Fibroblast of villous mesenchyme (primary cell): ENCODE measurements at regions not wholly inside any gene's neighbourhood (a gene's known extent, or its start where the extent isn't known, plus 50 kb on each side); places are given as distances from the start of the nearest gene placed in this dataset.

Experiments used
- DNase-seq: peaks from one replicate; pipeline ENCODE4 v3.0.0-alpha.2; 2010; ENCODE audit warnings: low read depth
- H3K4me3 ChIP-seq: 2 replicates; pipeline ENCODE4 v1.5.1; 2011; ENCODE audit warnings: low read depth, mild to moderate bottlenecking, low read length
- CTCF ChIP-seq: IDR thresholded peaks from 2 replicates; pipeline ENCODE4 v1.5.1; 2012; ENCODE audit warnings: low read depth, mild to moderate bottlenecking, low read length; ENCODE audit not compliant: insufficient read depth

GRCh38 chr1:59044535-59045121 is 252.3 kb upstream of the FGGY start:
- H3K4me3 ChIP-seq, result no peak overlapping the region
- DNase-seq, result peak; percentile 46
- no peak for TF ChIP-seq CTCF

GRCh38 chr1:59045137-59045536 is 251.8 kb upstream of the FGGY start:
- H3K4me3 ChIP-seq, result no peak overlapping the region
- no peak for TF ChIP-seq CTCF
- no peak for DNase-seq

GRCh38 chr1:59045636-59046035 is 251.3 kb upstream of the FGGY start:
- DNase-seq, result no peak
- no peak for TF ChIP-seq CTCF
- H3K4me3 ChIP-seq, result no peak overlapping the region

GRCh38 chr1:59046134-59046533 is 250.8 kb upstream of the FGGY start:
- TF ChIP-seq CTCF, result no peak
- no peak for DNase-seq
- H3K4me3 ChIP-seq, result no peak overlapping the region

GRCh38 chr1:59046730-59047157 is 250.2 kb upstream of the FGGY start:
- H3K4me3 ChIP-seq, result no peak overlapping the region
- peak; percentile 38 for TF ChIP-seq CTCF
- peak; percentile 54 for DNase-seq

- no peak for DNase-seq
- TF ChIP-seq CTCF, result no peak
- H3K4me3 ChIP-seq, result no peak overlapping the region
These were observed 245.9 kb upstream of the FGGY start for GRCh38 chr1:59051007-59051406.

GRCh38 chr1:59052166-59052590 is 244.7 kb upstream of the FGGY start:
- no peak for TF ChIP-seq CTCF
- no peak overlapping the region for H3K4me3 ChIP-seq
- DNase-seq, result peak; percentile 67
